HG03575 (cell line): ENCODE measurements at regions not wholly inside any gene's neighbourhood (a gene's known extent, or its start where the extent isn't known, plus 50 kb on each side); places are given as distances from the start of the nearest gene placed in this dataset.
"Not testable (repeated sequence)": the region's sequence is repeated elsewhere in the genome, so short reads cannot be mapped to it uniquely, and the experiment has no call there.

Experiments used
- ATAC-seq: cut with Tn5 transposase; IDR thresholded peaks from one replicate; pipeline ENCODE4 v1.9.1; 2021; ENCODE audit not compliant: unreplicated experiment, insufficient number of reproducible peaks, low FRiP score; ENCODE audit errors: extremely low read depth

GRCh38 chr2:160751021-160751420 is 257.4 kb upstream of the RBMS1 start:
- ATAC-seq = no peak

GRCh38 chr2:160752475-160753330 is 259.1 kb upstream of the RBMS1 start:
- ATAC-seq = no peak

GRCh38 chr2:160753331-160753654 is 259.7 kb upstream of the RBMS1 start:
- ATAC-seq = no peak

GRCh38 chr2:160753960-160754359 is 260.4 kb upstream of the RBMS1 start:
- no peak for ATAC-seq

- no peak for ATAC-seq
Observed at GRCh38 chr2:160756481-160756880, 262.9 kb upstream of the RBMS1 start.

- not testable (repeated sequence) for ATAC-seq
Observed at GRCh38 chr2:160762493-160763128, 269.0 kb upstream of the RBMS1 start.

- ATAC-seq = no peak
Observed at GRCh38 chr2:160783474-160783873, 289.9 kb upstream of the RBMS1 start.

GRCh38 chr2:160784034-160784433 is 290.4 kb upstream of the RBMS1 start:
- ATAC-seq = no peak

- ATAC-seq = no peak
Observed at GRCh38 chr2:160790738-160791137, 297.1 kb upstream of the RBMS1 start.

GRCh38 chr2:160791884-160792283 is 298.3 kb upstream of the RBMS1 start:
- no peak for ATAC-seq

- no peak for ATAC-seq
Observed at GRCh38 chr2:160792837-160793236, 299.2 kb upstream of the RBMS1 start.

GRCh38 chr2:160794926-160795325 is 301.3 kb upstream of the RBMS1 start:
- no peak for ATAC-seq

- ATAC-seq = no peak
Observed at GRCh38 chr2:160803881-160804280, 310.3 kb upstream of the RBMS1 start.

- ATAC-seq = no peak
Observed at GRCh38 chr2:160810406-160810805, 316.8 kb upstream of the RBMS1 start.

- no peak for ATAC-seq
Observed at GRCh38 chr2:160812830-160813505, 319.4 kb upstream of the RBMS1 start.

- ATAC-seq = no peak
Observed at GRCh38 chr2:160813506-160813858, 319.9 kb upstream of the RBMS1 start.

- ATAC-seq = no peak
Observed at GRCh38 chr2:160816916-160817499, 323.4 kb upstream of the RBMS1 start.

- no peak for ATAC-seq
Observed at GRCh38 chr2:160820691-160821090, 327.1 kb upstream of the RBMS1 start.

- no peak for ATAC-seq
Observed at GRCh38 chr2:160822006-160822405, 328.4 kb upstream of the RBMS1 start.

- no peak for ATAC-seq
Observed at GRCh38 chr2:160825433-160825832, 331.8 kb upstream of the RBMS1 start.
